ENCODE measurements at regions not wholly inside any gene's neighbourhood (a gene's known extent, or its start where the extent isn't known, plus 50 kb on each side); places are given as distances from the start of the nearest gene placed in this dataset.

DNA sequence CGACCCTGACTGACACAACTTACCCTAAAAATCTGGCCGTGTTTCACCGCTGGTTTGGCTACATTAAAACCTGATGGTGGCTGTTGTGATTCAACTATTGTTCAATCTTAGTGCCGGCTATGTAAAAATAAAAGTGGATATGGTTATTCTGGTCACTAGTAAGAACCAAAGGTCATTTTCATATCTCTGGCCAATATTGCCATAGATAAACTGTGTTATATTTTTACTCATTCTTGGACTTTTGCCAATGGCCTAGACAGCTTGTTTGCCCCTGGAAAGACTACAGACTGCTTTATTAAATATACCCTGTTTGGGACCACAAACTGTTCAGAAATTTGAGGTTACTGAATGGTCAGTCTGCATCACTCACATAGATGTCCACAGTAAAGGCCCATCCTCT is 258.5 kb upstream of the KLHL1 start:
- Histone ChIP-seq H3K27ac (ENCODE audit: low read depth in 2 of 2, low read length in 1 of 2) (no peak overlapping the region), H3K9ac (no peak overlapping the region), H3K9me2 (no peaks in the 10 kb centered on the region), H3K79me2 (ENCODE audit: insufficient read depth) (no peaks in the 10 kb centered on the region), H3K4me3 (ENCODE audit: low read depth in 2 of 2, low read length in 1 of 2) (no peak overlapping the region), H4K20me1 (ENCODE audit: insufficient read depth) (no peaks in the 10 kb centered on the region), H3K27me3 (ENCODE audit: insufficient read depth) (no peaks in the 10 kb centered on the region), H3K4me1 (ENCODE audit: control insufficient read depth in 1 of 2, insufficient read depth in 2 of 2, low read depth in 1 of 2, low read length in 1 of 2) (no peaks in the 10 kb centered on the region), H3F3A (replicated peaks; ENCODE audit: insufficient read depth) (no peaks in the 10 kb centered on the region), H3K4me2 (no peak overlapping the region), H3K36me3 (replicated peaks in 1 of 2; ENCODE audit: control insufficient read depth in 1 of 2, insufficient read depth in 2 of 2, low read length in 1 of 2) (no peaks in the 10 kb centered on the region), H3K9me3 (no peaks in the 10 kb centered on the region), H2AFZ (ENCODE audit: low read depth) (no peak overlapping the region)
- TF ChIP-seq SIN3A (IDR thresholded peaks at IDR 0.05; ENCODE audit: borderline replicate concordance, low read depth, low read length) (no peak), MEF2A (IDR thresholded peaks at IDR 0.05; ENCODE audit: borderline replicate concordance, low read depth) (no peak), JUND (IDR thresholded peaks at IDR 0.05) (no peak), RCOR1 (IDR thresholded peaks at IDR 0.05; ENCODE audit: low read length) (no peak), FOXJ3 (CRISPR knock-in tag; IDR thresholded peaks at IDR 0.05) (no peak), POLR2AphosphoS5 (IDR thresholded peaks at IDR 0.05; ENCODE audit: low read depth, low read length) (no peak), EP300 (IDR thresholded peaks at IDR 0.05; ENCODE audit: borderline replicate concordance in 1 of 2, low read depth in 1 of 2, low read length in 1 of 2) (no peak), ELF1 (IDR thresholded peaks at IDR 0.05) (no peak), IRF3 (IDR thresholded peaks at IDR 0.05; ENCODE audit: low read depth, low read length) (no peak)
- POLR2A ChIA-PET, result no interaction called here
- 67% methylated on average over 4 of the region's 4 CpGs for WGBS (ENCODE audit: low lambda C conversion rate)
- DNase-seq, result no peak
- CTCF ChIA-PET, result no interaction called here

DNA sequence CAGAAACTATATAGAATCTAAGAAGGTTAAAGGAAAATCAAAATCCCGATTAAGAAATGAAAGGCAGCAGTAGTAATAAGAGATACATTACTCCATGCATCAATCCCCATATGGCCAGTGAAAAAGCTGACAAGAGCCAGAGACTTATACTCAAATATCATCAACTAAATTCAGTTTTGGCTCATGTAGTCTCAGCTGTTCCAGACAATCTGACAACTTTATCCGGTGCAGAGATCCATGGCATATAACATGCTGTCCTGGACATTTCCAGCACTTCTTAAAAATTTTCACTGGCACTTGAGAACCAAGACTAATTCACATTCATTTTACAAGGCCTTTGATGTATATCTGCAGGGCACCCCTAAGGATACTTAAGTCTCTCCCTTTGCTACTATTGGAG is 255.7 kb upstream of the KLHL1 start:
- Histone ChIP-seq H3K9me2 (no peaks in the 10 kb centered on the region), H3K79me2 (ENCODE audit: insufficient read depth) (no peaks in the 10 kb centered on the region), H3K4me3 (ENCODE audit: low read depth in 2 of 2, low read length in 1 of 2) (no peak overlapping the region), H3K27me3 (ENCODE audit: insufficient read depth) (no peaks in the 10 kb centered on the region), H3K36me3 (replicated peaks in 1 of 2; ENCODE audit: control insufficient read depth in 1 of 2, insufficient read depth in 2 of 2, low read length in 1 of 2) (no peaks in the 10 kb centered on the region), H3K4me1 (ENCODE audit: control insufficient read depth in 1 of 2, insufficient read depth in 2 of 2, low read depth in 1 of 2, low read length in 1 of 2) (no peaks in the 10 kb centered on the region), H4K20me1 (ENCODE audit: insufficient read depth) (no peaks in the 10 kb centered on the region), H2AFZ (ENCODE audit: low read depth) (no peak overlapping the region), H3K27ac (ENCODE audit: low read depth in 2 of 2, low read length in 1 of 2) (no peak overlapping the region), H3F3A (replicated peaks; ENCODE audit: insufficient read depth) (no peaks in the 10 kb centered on the region), H3K4me2 (no peak overlapping the region), H3K9ac (no peak overlapping the region), H3K9me3 (no peaks in the 10 kb centered on the region)
- 76% methylated on average over 2 of the region's 2 CpGs for WGBS (ENCODE audit: low lambda C conversion rate)
- POLR2A ChIA-PET, result no interaction called here
- no peak for DNase-seq
- TF ChIP-seq, protein P1, sequence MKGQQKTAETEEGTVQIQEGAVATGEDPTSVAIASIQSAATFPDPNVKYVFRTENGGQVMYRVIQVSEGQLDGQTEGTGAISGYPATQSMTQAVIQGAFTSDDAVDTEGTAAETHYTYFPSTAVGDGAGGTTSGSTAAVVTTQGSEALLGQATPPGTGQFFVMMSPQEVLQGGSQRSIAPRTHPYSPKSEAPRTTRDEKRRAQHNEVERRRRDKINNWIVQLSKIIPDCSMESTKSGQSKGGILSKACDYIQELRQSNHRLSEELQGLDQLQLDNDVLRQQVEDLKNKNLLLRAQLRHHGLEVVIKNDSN (IDR thresholded peaks at IDR 0.05; ENCODE audit: borderline replicate concordance, low read depth), result no peak
- TF ChIP-seq MXI1 (IDR thresholded peaks at IDR 0.05; ENCODE audit: low read depth, low read length), result no peak
- no peak for TF ChIP-seq NRF1 (IDR thresholded peaks at IDR 0.05; ENCODE audit: low read depth, low read length)
- no peak for TF ChIP-seq RAD21 (IDR thresholded peaks at IDR 0.05; ENCODE audit: low read length)
- no peak for TF ChIP-seq FOXJ3 (CRISPR knock-in tag; IDR thresholded peaks at IDR 0.05)
- no peak for TF ChIP-seq YY1 (IDR thresholded peaks at IDR 0.05; ENCODE audit: low read depth)
- TF ChIP-seq, protein P2, sequence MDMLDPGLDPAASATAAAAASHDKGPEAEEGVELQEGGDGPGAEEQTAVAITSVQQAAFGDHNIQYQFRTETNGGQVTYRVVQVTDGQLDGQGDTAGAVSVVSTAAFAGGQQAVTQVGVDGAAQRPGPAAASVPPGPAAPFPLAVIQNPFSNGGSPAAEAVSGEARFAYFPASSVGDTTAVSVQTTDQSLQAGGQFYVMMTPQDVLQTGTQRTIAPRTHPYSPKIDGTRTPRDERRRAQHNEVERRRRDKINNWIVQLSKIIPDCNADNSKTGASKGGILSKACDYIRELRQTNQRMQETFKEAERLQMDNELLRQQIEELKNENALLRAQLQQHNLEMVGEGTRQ (IDR thresholded peaks at IDR 0.05; ENCODE audit: borderline replicate concordance, low read depth, low read length), result no peak
- TF ChIP-seq, protein P3, sequence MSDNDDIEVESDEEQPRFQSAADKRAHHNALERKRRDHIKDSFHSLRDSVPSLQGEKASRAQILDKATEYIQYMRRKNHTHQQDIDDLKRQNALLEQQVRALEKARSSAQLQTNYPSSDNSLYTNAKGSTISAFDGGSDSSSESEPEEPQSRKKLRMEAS (IDR thresholded peaks at IDR 0.05; ENCODE audit: low read depth), result no peak
- TF ChIP-seq CHD2 (IDR thresholded peaks at IDR 0.05; ENCODE audit: low read length, partially characterized antibody), result no peak
- no peak for TF ChIP-seq EZH2phosphoT487 (IDR thresholded peaks at IDR 0.05; ENCODE audit: borderline replicate concordance, low read depth)
- no peak for TF ChIP-seq TAF1 (IDR thresholded peaks at IDR 0.05; ENCODE audit: borderline replicate concordance, low read depth, low read length)
- no peak for TF ChIP-seq RCOR1 (IDR thresholded peaks at IDR 0.05; ENCODE audit: low read length)
- no peak for TF ChIP-seq IRF3 (IDR thresholded peaks at IDR 0.05; ENCODE audit: low read depth, low read length)
- TF ChIP-seq, protein P4, sequence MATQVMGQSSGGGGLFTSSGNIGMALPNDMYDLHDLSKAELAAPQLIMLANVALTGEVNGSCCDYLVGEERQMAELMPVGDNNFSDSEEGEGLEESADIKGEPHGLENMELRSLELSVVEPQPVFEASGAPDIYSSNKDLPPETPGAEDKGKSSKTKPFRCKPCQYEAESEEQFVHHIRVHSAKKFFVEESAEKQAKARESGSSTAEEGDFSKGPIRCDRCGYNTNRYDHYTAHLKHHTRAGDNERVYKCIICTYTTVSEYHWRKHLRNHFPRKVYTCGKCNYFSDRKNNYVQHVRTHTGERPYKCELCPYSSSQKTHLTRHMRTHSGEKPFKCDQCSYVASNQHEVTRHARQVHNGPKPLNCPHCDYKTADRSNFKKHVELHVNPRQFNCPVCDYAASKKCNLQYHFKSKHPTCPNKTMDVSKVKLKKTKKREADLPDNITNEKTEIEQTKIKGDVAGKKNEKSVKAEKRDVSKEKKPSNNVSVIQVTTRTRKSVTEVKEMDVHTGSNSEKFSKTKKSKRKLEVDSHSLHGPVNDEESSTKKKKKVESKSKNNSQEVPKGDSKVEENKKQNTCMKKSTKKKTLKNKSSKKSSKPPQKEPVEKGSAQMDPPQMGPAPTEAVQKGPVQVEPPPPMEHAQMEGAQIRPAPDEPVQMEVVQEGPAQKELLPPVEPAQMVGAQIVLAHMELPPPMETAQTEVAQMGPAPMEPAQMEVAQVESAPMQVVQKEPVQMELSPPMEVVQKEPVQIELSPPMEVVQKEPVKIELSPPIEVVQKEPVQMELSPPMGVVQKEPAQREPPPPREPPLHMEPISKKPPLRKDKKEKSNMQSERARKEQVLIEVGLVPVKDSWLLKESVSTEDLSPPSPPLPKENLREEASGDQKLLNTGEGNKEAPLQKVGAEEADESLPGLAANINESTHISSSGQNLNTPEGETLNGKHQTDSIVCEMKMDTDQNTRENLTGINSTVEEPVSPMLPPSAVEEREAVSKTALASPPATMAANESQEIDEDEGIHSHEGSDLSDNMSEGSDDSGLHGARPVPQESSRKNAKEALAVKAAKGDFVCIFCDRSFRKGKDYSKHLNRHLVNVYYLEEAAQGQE (IDR thresholded peaks at IDR 0.05; ENCODE audit: low read depth, low read length), result no peak
- TF ChIP-seq RFX5 (IDR thresholded peaks at IDR 0.05; ENCODE audit: low read length), result no peak
- no peak for TF ChIP-seq FOXM1 (IDR thresholded peaks at IDR 0.05; ENCODE audit: low read depth)
- CTCF ChIA-PET, result interaction anchor here (1.2 to 1.7 kb wide), 3 partner anchors 10 to 28 kb away, joined by 3 to 7 read pairs (median 4); no protein-coding TSS in a partner anchor
